CD4-positive, alpha-beta T cell treated with Interleukin-4 for 1 hour (primary cell): ENCODE measurements at regions not wholly inside any gene's neighbourhood (a gene's known extent, or its start where the extent isn't known, plus 50 kb on each side); places are given as distances from the start of the nearest gene placed in this dataset.

Experiments used
- DNase-seq, 2 donors: peaks; one replicate each; pipeline ENCODE4 v3.0.0-alpha.2; 2020 to 2022

DNA sequence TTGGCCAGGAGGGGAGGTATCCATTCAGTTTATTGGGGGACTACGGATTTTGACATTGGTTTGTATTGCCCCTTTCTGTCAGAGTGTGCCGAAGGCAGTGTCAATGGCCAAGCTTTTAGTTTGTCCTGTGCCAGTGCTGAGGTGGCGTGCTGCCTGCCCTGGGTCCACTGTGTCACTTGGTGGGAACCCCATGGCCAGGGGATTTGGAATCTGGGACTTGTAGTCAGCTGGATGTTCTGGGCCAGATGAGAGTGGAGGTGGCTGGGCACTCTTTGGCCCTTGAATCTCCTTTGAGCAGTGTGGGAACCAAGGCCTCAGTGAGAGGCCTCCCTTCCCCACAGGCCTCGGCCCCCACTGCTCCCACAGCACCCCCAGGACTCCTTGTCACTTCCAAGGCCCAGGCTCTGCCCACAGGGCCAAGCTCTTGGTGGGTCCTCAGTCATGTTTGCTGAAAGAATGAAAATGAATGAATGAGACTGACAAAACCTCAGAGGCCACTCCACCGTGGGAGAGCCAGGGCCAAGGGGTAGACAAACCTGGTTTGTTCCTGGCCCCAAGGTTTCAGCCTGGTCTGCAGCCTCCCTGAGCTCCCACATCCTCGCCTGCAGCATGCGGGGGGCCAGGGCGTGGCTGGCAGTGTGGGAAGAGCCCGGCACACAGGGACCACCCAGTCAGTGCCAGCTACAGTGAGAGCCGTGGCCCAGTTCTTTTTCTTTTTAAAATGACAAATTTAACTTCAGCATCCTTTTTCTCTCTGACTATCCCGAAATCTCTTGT, 412.2 kb downstream of the MATN1 start:
- no peak for DNase-seq

DNA sequence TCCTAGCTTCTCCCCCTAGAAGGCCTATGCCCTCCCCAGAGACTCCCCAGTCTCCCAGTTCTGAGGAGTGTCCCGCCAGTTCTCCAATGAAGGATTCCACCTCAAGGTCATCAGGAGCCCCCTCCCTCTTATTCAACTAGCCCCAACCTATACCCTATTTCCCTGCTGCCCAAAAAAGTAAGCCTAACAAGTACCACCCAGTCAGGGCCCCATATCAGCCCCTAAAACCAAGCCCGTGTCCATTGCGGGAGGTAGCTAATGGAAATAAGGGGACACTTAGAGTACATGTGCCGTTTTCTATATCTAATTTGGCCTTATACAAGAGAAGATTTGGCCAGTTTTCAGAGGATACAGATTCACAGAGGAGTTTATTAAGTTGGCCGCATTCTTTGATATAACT, 416.2 kb downstream of the MATN1 start:
- DNase-seq = no peak

DNA sequence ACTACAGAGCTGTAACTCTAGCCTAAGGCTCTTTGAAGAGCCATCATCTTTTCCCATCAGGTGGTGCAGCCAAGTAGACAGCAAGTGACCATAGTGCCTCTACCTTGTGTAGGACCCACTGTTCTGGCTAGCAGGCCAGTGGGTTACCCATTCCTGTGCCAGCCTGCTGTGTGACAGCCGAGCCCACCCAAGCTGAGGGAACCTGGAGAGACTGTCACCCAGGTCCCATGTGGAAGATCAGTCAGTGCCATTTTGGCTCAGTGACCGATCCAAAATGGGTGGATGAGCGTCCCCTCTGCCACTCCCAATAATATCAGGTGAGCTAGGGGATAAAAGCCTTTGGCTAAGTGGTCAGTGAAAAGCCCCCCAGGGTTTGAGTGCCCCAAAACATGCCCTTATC, 417.9 kb downstream of the MATN1 start:
- no peak for DNase-seq

DNA sequence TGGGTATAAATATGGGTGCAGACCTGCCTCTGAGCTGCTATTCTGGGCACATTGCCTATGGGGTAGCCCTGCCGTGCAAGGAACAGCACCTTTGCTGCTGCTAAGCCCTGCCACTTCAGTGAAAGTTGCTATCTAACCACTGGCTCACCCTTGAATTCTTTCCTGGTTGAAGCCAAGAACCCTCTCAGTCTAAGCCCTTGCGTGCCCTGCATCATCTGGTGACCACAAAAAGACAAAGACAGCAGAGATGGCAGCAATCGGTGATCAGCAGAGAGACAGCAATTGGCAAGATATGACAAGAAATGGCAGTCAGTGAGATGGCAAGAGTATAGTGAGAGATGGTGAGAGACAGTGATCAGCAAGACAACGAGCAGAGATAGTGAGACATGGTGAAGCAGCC, 418.3 kb downstream of the MATN1 start:
- DNase-seq = no peak

DNA sequence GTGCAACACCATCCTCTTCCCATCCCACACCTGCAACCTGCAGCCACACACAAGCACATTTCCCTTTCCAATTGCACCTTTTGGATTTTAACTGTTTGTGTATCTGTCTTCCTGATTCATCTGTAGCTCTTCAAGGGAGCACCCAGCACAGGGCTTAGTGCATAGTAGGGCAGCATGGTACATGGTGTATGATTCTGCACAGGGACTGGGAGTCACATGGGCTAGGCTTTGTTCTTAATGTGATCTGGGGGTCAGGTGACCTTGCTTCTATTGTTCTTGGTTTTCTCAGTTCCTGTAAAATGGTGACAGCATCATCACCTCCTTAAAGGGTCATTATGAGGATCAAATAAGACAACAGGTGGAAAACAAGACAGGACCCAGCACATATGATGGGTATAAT, 419.3 kb downstream of the MATN1 start:
- no peak for DNase-seq

DNA sequence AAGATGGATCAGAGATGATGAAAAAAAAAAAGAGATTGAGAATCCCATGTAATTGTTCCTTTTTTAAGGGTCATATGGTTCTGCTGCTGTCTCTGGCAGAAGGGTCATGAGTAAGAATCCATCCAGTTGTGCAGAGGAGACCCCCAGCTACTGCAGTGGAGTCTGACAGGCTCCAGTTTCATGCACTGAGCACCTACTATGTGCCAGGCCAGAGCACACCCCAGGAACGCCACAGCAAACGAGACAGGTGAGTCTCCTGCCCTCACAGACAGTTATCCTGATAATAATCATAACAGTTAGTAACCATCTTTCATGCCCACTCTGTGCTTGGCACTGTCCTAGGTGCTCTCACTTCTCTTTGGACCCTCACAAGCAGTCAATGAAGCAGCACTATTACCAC, 420.0 kb downstream of the MATN1 start:
- no peak for DNase-seq

DNA sequence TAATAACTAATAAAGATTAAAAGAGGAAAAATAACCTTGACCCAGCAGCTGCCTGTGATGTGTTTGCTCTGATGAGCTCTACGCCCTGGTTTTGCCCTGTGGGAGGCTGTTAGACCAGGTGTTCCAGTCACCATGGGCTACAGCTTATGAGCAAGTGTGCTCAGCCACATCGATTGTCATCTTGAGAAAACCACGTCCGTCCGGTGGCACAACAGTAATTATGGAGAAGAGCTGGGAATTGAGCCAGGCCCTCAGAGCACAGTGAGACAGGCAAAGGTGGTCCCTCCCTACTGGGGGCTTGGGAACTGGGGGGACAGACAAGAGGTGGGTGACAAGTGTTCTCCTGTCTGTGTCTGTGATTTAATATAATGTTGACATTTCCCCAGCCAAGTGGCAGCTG, 420.5 kb downstream of the MATN1 start:
- DNase-seq = no peak

DNA sequence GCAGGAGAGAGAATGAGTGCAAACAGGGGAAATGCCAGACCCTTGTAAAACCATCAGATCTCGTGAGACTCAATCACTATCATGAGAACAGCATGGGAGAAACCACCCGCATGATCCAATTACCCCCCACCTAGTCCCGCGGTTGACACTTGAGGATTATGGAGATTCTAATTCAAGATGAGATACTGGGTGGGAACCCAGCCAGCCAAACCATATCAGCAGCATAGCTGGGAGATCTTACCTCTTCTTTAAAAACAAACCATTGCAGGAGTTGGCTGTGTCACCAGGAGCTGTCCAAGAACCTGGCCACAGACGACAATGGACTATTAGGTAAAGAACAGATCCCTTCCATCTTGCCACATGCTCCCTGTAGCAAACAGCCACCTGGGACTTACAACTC, 422.7 kb downstream of the MATN1 start:
- DNase-seq = no peak

DNA sequence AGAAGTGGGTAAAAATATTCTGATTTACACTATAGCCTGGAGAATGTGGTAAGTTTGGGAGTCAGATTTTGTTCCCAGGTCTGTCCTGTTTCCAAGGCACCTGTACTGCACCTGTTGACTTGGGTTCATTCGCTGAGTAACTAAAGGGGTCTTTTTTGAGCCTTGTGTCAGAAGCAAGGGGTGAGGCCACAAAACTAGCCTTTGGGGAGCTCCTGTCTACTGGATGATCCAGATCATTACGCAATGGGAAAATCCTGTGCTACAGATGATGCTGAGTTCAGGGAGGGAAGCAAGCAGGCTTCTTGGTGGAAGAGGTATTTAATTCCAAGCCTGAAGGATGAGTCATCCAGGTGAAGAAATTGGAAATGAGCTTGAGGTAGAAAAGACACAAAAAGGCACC, 424.0 kb downstream of the MATN1 start:
- DNase-seq = no peak

DNA sequence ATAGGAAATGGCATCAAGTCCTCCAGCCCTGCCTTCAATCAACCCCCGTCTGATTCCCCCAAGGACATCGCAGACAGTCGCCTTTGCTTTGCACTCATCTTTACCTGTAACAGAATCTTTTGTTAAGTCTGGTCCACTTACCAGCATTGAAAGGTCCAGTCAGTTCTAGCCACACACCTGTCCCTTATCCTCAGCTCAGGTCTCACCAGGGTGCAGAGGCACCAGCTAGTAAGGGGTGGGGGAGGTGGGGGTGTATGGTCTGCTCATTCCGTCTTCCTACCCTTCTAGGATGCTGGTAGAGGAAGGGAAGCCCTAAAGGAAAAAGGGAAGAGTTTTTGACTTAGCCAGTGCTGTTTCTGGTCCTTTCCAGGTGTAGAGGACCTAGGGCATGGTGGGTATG, 427.7 kb downstream of the MATN1 start:
- no peak for DNase-seq

DNA sequence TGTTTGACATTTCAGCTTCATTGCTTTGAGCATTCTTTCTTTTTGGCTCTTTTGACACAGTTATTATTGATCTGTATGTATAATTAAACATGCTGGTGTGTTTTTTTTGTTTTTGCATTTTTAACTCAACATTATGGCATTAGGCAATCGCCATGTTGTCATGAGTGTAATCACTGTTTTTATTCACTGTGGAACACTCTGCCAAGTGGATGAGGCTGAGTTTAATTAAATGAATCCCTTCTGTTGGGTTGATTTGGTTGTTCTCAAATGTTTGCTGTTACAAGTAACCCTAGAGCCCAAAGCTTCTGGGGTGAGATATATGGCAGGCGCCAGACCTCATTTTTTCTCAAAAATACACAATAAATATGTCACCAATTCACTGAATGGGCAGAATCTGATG, 428.1 kb downstream of the MATN1 start:
- no peak for DNase-seq

DNA sequence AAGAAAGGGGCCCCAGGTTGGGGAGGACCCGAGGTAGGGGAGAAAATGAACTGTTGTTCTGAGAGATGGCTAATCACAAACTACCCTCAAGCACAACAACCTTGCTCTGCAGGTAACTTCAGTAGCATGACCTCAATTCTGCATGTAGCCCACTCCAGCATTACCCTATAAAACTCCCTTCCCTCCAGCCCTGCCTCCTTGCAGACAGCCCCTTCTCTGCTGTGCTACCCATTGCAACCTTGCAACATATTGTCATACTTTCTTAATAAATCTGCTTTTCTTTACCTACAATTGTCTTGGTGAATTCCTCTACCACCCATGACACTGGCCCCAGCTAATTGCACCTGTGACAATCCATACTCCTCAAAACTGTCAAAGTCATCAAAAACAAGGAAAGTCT, 428.9 kb downstream of the MATN1 start:
- no peak for DNase-seq

DNA sequence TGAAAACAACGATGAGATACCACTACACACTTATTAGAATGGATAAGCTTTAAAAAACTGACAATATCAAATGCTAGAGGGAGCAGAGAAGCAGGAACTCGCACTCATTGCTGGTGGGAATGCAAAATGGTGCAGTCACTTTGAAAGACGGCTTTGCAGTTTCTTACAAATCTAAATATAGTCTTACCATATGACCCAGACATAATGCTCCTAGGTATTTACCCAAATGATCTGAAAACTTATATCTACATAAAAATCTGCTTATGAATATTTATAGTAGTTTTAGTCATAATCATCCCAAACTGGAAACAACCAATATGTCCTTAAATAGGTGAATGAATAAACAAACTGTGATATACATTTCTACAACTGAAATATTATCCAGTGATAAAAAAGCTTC, 430.9 kb downstream of the MATN1 start:
- DNase-seq = no peak

DNA sequence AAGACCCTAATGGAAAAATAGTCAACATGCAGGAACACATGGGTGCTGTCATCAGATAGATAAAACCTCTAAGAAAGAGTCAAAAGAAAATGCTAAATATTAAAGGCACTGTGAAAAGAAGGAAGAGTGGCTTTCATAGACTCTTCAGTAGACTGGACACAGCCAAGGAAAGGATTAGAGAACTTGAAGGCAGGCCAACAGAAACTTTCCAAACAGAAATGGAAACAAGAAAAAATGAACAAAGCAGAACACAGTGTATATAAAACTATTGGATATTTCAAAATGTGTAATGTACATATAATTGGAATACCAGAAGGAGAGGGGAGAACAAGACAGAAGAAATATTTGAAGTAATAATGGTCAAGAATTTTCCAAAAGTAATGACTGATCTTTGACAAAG, 431.9 kb downstream of the MATN1 start:
- DNase-seq = no peak

DNA sequence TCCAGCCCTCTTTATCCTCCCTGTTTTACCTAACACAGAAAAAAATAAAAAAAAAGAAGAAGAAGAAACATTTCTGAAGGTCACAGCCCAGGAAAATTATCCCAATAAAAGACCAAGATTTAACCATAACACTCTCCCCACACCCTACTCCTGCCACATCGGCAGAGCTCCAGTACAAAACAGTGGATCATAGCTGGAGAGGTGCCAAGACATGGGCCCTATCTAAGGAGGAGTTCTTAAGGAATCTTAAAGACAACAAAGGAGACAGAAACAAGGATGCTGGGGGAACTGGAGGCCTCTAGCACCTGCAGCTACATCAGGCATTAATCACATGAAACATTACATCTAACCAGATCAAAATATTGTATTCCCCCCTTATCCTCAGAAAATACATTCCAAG, 432.8 kb downstream of the MATN1 start:
- no peak for DNase-seq

DNA sequence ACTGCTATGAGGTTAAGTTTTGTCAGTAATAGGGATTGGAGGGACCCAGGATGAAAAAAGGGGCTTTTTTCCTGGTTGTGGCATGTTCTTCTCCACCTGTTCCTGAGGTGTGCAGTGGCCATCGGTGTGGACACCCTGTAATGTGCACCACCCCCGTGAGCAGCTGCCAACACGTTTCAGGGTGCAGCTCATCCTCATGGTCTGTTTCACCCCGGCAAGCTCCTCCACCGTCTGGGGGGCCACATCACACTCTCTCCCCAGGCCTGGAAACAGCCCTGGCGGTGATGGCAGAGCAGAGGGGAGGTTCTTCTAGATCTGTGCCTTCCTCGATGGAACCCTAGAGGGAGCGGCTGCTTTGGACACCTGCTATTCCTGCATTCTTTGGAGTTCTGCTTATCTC, 435.4 kb downstream of the MATN1 start:
- no peak for DNase-seq

DNA sequence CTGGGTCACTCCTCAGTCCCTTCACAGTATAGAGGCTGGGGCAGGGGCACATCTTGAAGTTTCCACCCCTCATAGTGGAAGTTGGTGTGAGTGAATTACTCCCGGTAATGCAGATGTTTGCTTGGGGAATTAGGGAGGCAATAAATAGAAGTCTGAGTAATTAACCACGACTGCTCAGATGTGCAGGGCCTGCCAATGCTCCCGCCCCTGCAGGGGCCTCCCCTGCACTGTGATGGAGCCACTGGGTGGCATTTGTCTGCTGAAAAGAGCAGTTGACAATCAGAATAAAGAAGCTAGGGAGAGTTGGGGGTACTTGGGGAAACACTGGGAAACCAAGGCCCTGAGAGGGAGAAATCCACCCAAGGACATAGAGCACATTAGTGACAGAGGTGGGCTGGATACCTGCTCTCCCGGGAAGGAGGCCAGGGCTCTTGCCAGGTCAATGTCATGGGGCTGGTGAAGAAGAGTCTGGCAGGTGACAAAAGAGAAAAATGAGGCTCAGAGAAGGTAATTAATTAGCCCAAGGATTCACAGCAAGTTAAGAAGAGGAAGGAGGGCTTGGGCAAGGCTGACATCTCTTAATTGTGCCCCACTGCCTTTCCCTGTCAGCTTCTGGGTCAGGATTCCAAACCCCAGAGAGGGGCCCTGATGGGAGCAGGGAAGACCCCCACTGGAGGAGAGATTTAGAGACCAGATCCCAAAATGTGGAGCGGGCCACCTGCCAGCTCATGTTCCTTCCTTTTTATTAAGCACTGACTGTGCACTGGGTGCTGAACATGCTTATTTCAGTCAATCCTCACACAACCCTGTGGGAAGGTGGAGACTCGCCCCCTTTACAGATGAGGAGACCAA, 436.2 kb downstream of the MATN1 start:
- DNase-seq = no peak

DNA sequence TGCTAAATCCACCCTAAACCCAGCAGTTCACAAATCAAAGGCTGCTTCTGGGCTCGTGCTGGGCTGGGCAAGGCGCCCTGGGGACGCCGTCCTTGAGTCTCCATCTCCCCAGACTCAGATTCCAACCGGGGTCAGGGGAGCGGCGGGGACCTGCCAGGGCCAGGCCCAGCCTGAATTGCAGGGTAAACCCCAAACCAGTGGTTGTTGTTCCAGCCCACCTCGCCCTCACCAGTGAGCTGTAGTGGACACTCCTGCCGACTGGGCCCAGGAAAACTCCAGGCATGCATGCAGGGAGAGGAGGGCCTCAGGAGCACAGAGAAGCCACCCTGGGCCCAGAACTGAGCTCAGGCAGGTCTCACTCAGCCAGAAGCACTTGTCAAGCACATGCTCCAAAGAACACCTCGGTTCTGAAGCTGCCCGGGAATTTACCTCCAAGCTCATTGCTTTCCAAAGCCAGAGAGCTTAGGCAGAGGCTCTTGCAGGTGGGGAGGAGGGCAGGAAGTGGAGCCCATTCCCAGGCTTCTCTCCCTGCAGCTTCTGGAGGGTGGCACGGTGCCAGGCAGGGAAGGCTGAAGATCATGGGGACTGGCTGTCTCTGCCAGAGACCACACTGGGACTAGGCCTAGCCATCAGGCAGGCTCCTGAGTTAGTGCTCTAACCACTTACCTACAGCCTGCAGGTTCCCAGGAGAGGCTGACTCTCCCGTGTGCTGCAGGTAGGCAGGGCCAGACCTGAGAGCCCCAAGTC, 437.0 kb downstream of the MATN1 start:
- no peak for DNase-seq

DNA sequence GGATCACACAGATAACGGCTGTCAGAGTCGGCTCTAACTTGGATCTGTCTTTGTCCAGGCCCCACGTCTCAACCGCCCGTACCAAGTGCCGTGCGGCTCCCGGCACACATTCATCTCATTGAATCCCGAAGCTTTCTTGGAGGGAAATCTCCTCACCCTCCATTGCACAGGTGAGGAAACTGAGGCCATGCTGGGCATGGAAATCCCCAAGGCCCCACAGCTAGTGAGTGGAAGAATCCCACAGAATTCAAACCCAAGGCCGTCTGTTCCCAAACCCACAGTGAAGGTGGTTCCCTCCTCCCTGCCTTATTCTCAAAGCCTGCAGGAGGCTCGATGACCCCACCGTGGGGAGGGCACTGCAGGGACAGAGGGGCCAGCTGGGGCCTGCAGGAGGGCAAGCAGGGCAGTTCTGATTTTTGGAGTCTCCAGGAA, 437.9 kb downstream of the MATN1 start:
- no peak for DNase-seq

DNA sequence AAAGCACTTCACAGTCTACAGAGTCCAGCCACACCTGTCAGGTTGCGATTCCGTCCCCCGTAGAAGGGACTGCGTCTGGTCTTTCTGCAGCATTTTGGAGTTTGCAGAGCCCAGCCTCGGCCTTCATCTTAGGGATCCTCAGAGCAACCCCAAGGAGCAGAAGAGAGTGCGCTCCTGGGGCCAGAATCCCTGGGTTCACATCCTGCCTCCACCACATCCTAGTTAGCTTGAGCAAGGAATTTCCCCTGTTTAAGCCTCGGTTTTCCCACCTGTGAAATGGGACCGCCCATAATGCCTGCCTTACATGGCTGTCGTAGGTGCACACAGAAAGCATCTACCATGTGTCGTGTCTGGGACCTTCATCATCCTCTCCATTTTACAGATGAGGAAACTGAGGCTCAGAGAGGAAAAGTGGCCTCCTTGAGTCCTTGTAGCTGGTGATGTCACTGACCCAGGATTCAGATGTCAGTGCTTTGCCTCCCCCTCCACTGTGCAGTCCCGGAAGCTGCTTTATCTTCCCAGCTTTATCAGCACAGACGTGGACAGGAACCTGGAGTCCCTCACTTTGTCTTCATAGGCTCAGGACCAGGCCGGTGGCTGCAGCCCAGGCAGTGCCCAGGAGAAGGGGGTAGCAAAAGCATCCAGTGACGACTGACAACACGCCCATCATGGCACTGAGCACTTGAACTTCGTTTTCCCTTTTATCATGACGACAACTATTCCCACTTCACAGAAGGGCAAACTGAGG, 438.5 kb downstream of the MATN1 start:
- no peak for DNase-seq

DNA sequence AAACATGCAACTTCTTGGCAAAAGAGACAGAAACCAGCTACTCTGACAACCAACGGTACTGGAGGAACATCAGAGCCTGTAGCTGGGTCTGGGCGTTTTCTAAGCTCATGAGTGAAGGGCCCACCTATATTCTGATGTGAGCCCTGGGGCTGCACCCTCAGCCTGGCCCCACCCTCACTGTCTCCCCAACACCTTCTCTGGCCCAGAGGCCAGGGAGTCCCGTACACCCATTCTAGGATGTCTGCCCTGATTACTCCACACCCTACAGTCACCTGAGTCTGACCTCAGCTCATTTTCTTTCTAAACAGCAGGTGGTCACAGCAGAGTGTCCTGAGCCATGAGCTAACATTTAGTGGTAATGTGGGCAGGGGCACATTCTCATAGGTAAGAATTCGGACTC, 439.2 kb downstream of the MATN1 start:
- DNase-seq = no peak

DNA sequence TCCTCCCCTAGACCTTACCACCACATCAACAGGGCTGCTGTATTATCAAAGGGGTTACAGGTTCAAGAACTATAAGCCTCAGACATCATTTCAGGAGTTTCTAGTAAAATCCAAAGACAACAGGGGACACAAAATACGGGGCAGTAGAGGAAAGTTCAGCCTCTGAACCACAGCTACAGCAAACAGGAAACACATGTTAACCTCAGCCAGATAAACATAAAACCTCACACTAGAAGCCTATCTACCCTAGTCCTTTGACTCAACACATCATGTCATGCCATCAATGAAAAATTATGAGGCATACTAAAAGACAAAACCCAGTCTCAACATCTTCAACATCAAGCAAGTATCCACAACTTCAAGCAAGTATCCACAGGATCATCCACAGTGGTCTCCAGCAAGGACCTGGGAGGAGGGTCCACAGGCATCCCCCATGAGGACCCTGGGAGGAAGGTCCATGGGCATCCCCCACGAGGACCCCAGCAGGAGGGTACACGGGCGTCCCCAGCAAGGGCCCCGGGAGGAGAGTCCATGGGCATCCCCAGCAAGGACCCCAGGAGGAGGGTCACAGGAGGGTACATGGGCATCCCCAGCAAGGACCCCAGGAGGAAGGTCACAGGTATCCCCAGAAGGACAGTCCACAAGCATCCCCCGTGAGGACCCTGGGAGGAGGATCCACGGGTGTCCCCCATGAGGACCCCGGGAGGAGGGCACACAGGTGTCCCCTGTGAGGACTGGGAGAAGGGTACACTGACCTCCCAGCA, 440.0 kb downstream of the MATN1 start:
- peak in 1 of 2 donors; percentile 8 for DNase-seq
